Endodermal cell (in vitro differentiated cells): ENCODE measurements at regions not wholly inside any gene's neighbourhood (a gene's known extent, or its start where the extent isn't known, plus 50 kb on each side); places are given as distances from the start of the nearest gene placed in this dataset.

Experiments used
- DNase-seq: peaks from one replicate; pipeline ENCODE4 v3.0.0-alpha.2; 2017
- H3K27ac ChIP-seq: 2 replicates; pipeline ENCODE4 v1.5.1; 2013; ENCODE audit warnings: mild to moderate bottlenecking, low read depth, low read length, moderate library complexity
- H3K27me3 ChIP-seq: 2 replicates; pipeline ENCODE4 v1.6.1; 2013; ENCODE audit warnings: mild to moderate bottlenecking, low read length, moderate library complexity; ENCODE audit not compliant: insufficient read depth, control insufficient read depth, poor library complexity, severe bottlenecking
- H3K36me3 ChIP-seq: 2 replicates; pipeline ENCODE4 v1.7.0; 2013; ENCODE audit warnings: mild to moderate bottlenecking, low read length, moderate library complexity; ENCODE audit not compliant: control insufficient read depth, insufficient read depth
- H3K4me1 ChIP-seq: one replicate; pipeline ENCODE4 v1.7.0; 2013; ENCODE audit warnings: low read length; ENCODE audit not compliant: control insufficient read depth, insufficient read depth
- H3K4me3 ChIP-seq: 2 replicates; pipeline ENCODE4 v1.5.1; 2013; ENCODE audit warnings: mild to moderate bottlenecking, low read length, moderate library complexity
- H3K9ac ChIP-seq: 2 replicates; pipeline ENCODE4 v1.6.1; 2013; ENCODE audit warnings: mild to moderate bottlenecking, low read length, moderate library complexity; ENCODE audit not compliant: poor library complexity, severe bottlenecking; ENCODE audit errors: extremely low read depth
- H3K9me3 ChIP-seq: 2 replicates; pipeline ENCODE4 v1.6.1; 2013; ENCODE audit warnings: mild to moderate bottlenecking, low read length, moderate library complexity; ENCODE audit not compliant: control insufficient read depth
- H3K27ac Mint-ChIP-seq: 2 replicates; pipeline ENCODE4 v1.8.0; 2020; ENCODE audit warnings: mixed read lengths
- H3K27me3 Mint-ChIP-seq: 2 replicates; pipeline ENCODE4 v1.8.0; 2021; ENCODE audit warnings: mild to moderate bottlenecking, mixed read lengths; ENCODE audit not compliant: insufficient read depth
- H3K36me3 Mint-ChIP-seq: 2 replicates; pipeline ENCODE4 v1.8.0; 2020; ENCODE audit warnings: low read depth, mixed read lengths
- H3K4me1 Mint-ChIP-seq: 2 replicates; pipeline ENCODE4 v1.8.0; 2020; ENCODE audit warnings: mixed read lengths
- H3K4me3 Mint-ChIP-seq: 2 replicates; pipeline ENCODE4 v1.8.0; 2020; ENCODE audit warnings: mild to moderate bottlenecking, moderate library complexity, mixed read lengths
- H3K9me3 Mint-ChIP-seq: 2 replicates; pipeline ENCODE4 v1.8.0; 2020; ENCODE audit warnings: mild to moderate bottlenecking, mixed read lengths
- CTCF ChIP-seq: fragments of 200-600 bp; sonication (generic); conservative IDR thresholded peaks from 2 replicates; pipeline ENCODE4 v1.5.0; 2021; ENCODE audit warnings: antibody characterized with exemption, mild to moderate bottlenecking
- WGBS, 2 experiments: methylation state at CpG; one replicate each; pipeline versions ENCODE4 v1.1.5 to v1.1.7; 2013; ENCODE audit warnings: missing lambda C conversion rate in 2 of 2, mixed read lengths in 1 of 2; ENCODE audit not compliant: insufficient coverage in 1 of 2, insufficient read length in 1 of 2; 5-methylcytosine and 5-hydroxymethylcytosine counted together

DNA sequence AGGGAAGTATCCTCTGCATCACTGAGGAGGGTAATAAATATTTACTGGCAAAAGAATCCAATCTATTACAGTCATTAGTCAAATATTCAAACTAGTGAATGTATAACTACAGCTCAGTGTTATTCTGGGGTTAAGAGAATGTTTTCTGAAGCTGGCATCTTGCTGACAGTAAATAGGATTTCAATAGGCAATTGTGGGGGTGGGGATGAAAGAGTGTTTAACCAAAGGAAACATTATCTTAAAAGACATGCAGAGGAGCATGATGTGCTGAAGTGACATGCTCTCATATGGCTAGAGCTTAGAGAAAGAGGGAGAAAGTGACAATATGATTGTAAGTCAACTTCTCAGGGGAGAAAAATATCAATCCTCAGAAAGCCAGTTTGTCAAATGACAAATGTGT is 618.4 kb upstream of the RIOK2 start:
- H3K4me3 ChIP-seq: no peak overlapping the region
- no peaks in the 10 kb centered on the region for H3K36me3 Mint-ChIP-seq
- H3K9me3 Mint-ChIP-seq: peaks cover 16% of the 10 kb centered on the region
- no peaks in the 10 kb centered on the region for H3K36me3 ChIP-seq
- H3K27me3 ChIP-seq: no peaks in the 10 kb centered on the region
- H3K4me1 Mint-ChIP-seq: peaks cover 9% of the 10 kb centered on the region
- H3K27ac ChIP-seq: no peak overlapping the region
- no peak overlapping the region for H3K9ac ChIP-seq
- no peak for DNase-seq
- H3K27ac Mint-ChIP-seq: no peak overlapping the region
- no peak for TF ChIP-seq CTCF
- H3K4me1 ChIP-seq: peaks cover 5% of the 10 kb centered on the region
- H3K27me3 Mint-ChIP-seq: no peaks in the 10 kb centered on the region
- no peak overlapping the region for H3K4me3 Mint-ChIP-seq
- H3K9me3 ChIP-seq: peaks cover 39% of the 10 kb centered on the region

DNA sequence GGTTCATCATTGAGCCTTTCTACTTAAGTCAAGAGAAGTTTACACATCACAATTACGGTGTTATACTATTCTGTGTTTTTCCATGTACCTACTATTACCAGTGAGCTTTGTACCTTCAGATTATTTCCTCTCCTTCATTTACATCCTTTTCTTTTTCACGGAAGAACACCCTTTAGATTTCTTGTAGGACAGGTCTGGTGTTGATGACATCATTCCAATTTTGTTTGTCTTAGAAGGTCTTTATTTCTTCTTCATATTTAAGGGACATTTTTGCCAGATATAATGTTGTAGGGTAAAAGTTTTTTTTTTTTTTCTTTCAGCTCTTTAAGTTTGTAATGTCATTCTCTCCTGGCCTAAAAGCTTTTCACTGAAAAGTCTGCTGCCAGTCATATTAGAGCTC is 637.1 kb upstream of the RIOK2 start:
- no peak overlapping the region for H3K4me3 ChIP-seq
- H3K4me1 Mint-ChIP-seq: no peaks in the 10 kb centered on the region

DNA sequence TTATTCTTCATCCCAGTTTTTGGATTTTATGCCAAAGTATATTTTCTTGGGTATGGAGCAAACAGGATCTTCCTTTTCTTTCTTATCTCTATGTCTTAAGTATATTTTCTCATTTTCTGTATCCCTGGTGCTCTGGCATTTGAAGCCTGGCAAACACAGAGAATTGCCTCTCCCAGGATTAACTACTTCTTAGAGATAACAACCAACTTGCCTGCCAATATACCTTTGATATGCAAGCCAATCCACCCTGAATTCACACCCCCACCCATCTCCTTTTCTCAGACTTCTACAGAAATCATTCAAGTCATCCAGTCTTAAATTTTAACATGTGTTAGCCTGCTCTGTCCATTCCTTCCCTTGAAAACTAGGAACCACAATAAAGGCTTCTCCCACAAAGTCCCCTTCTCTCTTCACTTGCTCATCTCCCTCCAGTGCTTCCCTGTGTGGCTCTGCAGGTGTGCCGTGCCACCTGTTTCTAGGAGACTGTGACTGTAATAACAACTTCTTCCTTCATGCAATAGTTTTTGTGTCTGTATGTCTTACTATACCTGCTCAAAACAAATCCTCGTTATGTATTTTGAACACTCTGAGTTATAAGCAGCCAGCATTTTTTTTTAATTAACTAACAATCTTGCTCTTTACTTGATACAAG is 649.7 kb upstream of the RIOK2 start:
- Histone ChIP-seq H3K36me3 (no peaks in the 10 kb centered on the region), H3K4me1 (no peaks in the 10 kb centered on the region), H3K27ac (no peak overlapping the region), H3K4me3 (no peak overlapping the region), H3K9me3 (no peaks in the 10 kb centered on the region), H3K9ac (no peak overlapping the region), H3K27me3 (no peaks in the 10 kb centered on the region)
- no peak overlapping the region for H3K4me3 Mint-ChIP-seq
- 90% methylated on average over 2 of the region's 2 CpGs; no CpG with 5 or more reads in 1 of the 2 experiments for WGBS, 2 experiments
- H3K27ac Mint-ChIP-seq: no peak overlapping the region
- TF ChIP-seq CTCF: no peak
- no peaks in the 10 kb centered on the region for H3K27me3 Mint-ChIP-seq
- no peaks in the 10 kb centered on the region for H3K9me3 Mint-ChIP-seq
- peaks cover 7% of the 10 kb centered on the region for H3K4me1 Mint-ChIP-seq
- DNase-seq: no peak
- no peaks in the 10 kb centered on the region for H3K36me3 Mint-ChIP-seq

More for the DNA sequence above, 637.1 kb upstream of the RIOK2 start:
- no peak overlapping the region for H3K9ac ChIP-seq
- H3K36me3 Mint-ChIP-seq: no peaks in the 10 kb centered on the region
- no peak overlapping the region for H3K27ac Mint-ChIP-seq
- H3K9me3 Mint-ChIP-seq: peaks cover 13% of the 10 kb centered on the region
- no peaks in the 10 kb centered on the region for H3K4me1 ChIP-seq
- no peaks in the 10 kb centered on the region for H3K27me3 Mint-ChIP-seq
- no peak for TF ChIP-seq CTCF
- 91 to 100% methylated on average over 1 to 2 of the region's 2 CpGs for WGBS, 2 experiments
- no peaks in the 10 kb centered on the region for H3K36me3 ChIP-seq
- DNase-seq: no peak
- no peaks in the 10 kb centered on the region for H3K27me3 ChIP-seq
- peaks cover 8% of the 10 kb centered on the region for H3K9me3 ChIP-seq
- H3K27ac ChIP-seq: no peak overlapping the region
- no peak overlapping the region for H3K4me3 Mint-ChIP-seq
